ENCODE measurements at regions not wholly inside any gene's neighbourhood (a gene's known extent, or its start where the extent isn't known, plus 50 kb on each side); places are given as distances from the start of the nearest gene placed in this dataset.

- no peak for DNase-seq
Measured at GRCh38 chr15:93706495-93707292, 524.7 kb upstream of the MCTP2 start.

GRCh38 chr15:93705753-93706455 is 525.5 kb upstream of the MCTP2 start:
- DNase-seq: no peak

GRCh38 chr15:93703092-93703739 is 528.1 kb upstream of the MCTP2 start:
- no peak for DNase-seq

GRCh38 chr15:93700051-93700450 is 531.3 kb upstream of the MCTP2 start:
- no peak for DNase-seq

- DNase-seq: no peak
Measured at GRCh38 chr15:93694033-93694432, 537.3 kb upstream of the MCTP2 start.

- no peak for DNase-seq
Measured at GRCh38 chr15:93683651-93684050, 547.7 kb upstream of the MCTP2 start.

GRCh38 chr15:93671387-93671943 is 559.9 kb upstream of the MCTP2 start:
- DNase-seq: no peak

- no peak for DNase-seq
Measured at GRCh38 chr15:93670931-93671330, 560.4 kb upstream of the MCTP2 start.

GRCh38 chr15:93664213-93664956 is 567.0 kb upstream of the MCTP2 start:
- no peak for DNase-seq

- no peak for DNase-seq
Measured at GRCh38 chr15:93662162-93662885, 569.0 kb upstream of the MCTP2 start.

GRCh38 chr15:93658026-93658816 is 569.2 kb upstream of the RGMA start:
- DNase-seq: no peak

GRCh38 chr15:93656041-93656440 is 567.0 kb upstream of the RGMA start:
- DNase-seq: no peak

GRCh38 chr15:93649691-93650235 is 560.8 kb upstream of the RGMA start:
- no peak for DNase-seq

GRCh38 chr15:93646193-93646592 is 557.2 kb upstream of the RGMA start:
- no peak for DNase-seq

- no peak for DNase-seq
Measured at GRCh38 chr15:93645594-93645993, 556.6 kb upstream of the RGMA start.

GRCh38 chr15:93644595-93644994 is 555.6 kb upstream of the RGMA start:
- no peak for DNase-seq

- DNase-seq: no peak
Measured at GRCh38 chr15:93640411-93640962, 551.5 kb upstream of the RGMA start.

- DNase-seq: no peak
Measured at GRCh38 chr15:93631958-93632618, 543.1 kb upstream of the RGMA start.

GRCh38 chr15:93619597-93619996 is 530.6 kb upstream of the RGMA start:
- no peak for DNase-seq

GRCh38 chr15:93617443-93617842 is 528.4 kb upstream of the RGMA start:
- DNase-seq: no peak
